Trophoblast cell (in vitro differentiated cells and primary cell): ENCODE measurements at regions not wholly inside any gene's neighbourhood (a gene's known extent, or its start where the extent isn't known, plus 50 kb on each side); places are given as distances from the start of the nearest gene placed in this dataset.

ENCODE experiments used
- DNase-seq, 2 donors: peaks; one replicate each; pipeline ENCODE4 v3.0.0-alpha.2; 2016
- H2AFZ ChIP-seq: 2 replicates; pipeline ENCODE4 v1.6.1; 2013; ENCODE audit warnings: low read length, moderate library complexity, mild to moderate bottlenecking; ENCODE audit not compliant: insufficient read depth, poor library complexity
- H2AK5ac ChIP-seq: 2 replicates; pipeline ENCODE4 v1.6.1; 2013; ENCODE audit warnings: mild to moderate bottlenecking, low read length
- H2BK120ac ChIP-seq: 2 replicates; pipeline ENCODE4 v1.6.1; 2013; ENCODE audit warnings: low read length, mild to moderate bottlenecking, moderate library complexity; ENCODE audit not compliant: insufficient read depth, poor library complexity
- H2BK12ac ChIP-seq: 2 replicates; pipeline ENCODE4 v1.6.1; 2013; ENCODE audit warnings: mild to moderate bottlenecking, low read length, moderate library complexity
- H2BK5ac ChIP-seq: 2 replicates; pipeline ENCODE4 v1.6.1; 2013; ENCODE audit warnings: low read length, low read depth, moderate library complexity, mild to moderate bottlenecking; ENCODE audit not compliant: poor library complexity
- H3K14ac ChIP-seq: 2 replicates; pipeline ENCODE4 v1.6.1; 2013; ENCODE audit warnings: mild to moderate bottlenecking, low read length
- H3K18ac ChIP-seq: 2 replicates; pipeline ENCODE4 v1.6.1; 2013; ENCODE audit warnings: mild to moderate bottlenecking, low read length
- H3K23ac ChIP-seq: 2 replicates; pipeline ENCODE4 v1.6.1; 2013; ENCODE audit warnings: low read length
- H3K27ac ChIP-seq: 2 replicates; pipeline ENCODE4 v1.5.1; 2013; ENCODE audit warnings: low read depth, mild to moderate bottlenecking, inconsistent platforms, low read length, moderate library complexity
- H3K27me3 ChIP-seq: 2 replicates; pipeline ENCODE4 v1.6.1; 2013; ENCODE audit warnings: inconsistent platforms, mild to moderate bottlenecking, low read length, moderate library complexity; ENCODE audit not compliant: insufficient read depth
- H3K36me3 ChIP-seq, 2 experiments: 1 replicate in 1 of 2; 2 replicates in 1 of 2; pipeline ENCODE4 v1.6.1; 2013; ENCODE audit warnings: low read length in 2 of 2, mild to moderate bottlenecking in 2 of 2, moderate library complexity in 1 of 2; ENCODE audit not compliant: insufficient read depth in 2 of 2, control insufficient read depth in 1 of 2
- H3K4ac ChIP-seq: 2 replicates; pipeline ENCODE4 v1.6.1; 2013; ENCODE audit warnings: low read depth, mild to moderate bottlenecking, low read length, moderate library complexity
- H3K4me1 ChIP-seq, 2 experiments: 1 replicate in 1 of 2; 2 replicates in 1 of 2; pipeline ENCODE4 v1.6.1; 2013; ENCODE audit warnings: low read length in 2 of 2, mild to moderate bottlenecking in 2 of 2, moderate library complexity in 1 of 2; ENCODE audit not compliant: insufficient read depth in 2 of 2, control insufficient read depth in 1 of 2
- H3K4me2 ChIP-seq: 2 replicates; pipeline ENCODE4 v1.6.1; 2013; ENCODE audit warnings: inconsistent platforms, mild to moderate bottlenecking, low read length, moderate library complexity
- H3K4me3 ChIP-seq: 2 replicates; pipeline ENCODE4 v1.5.1; 2013; ENCODE audit warnings: mild to moderate bottlenecking, low read depth, low read length, inconsistent platforms
- H3K79me1 ChIP-seq: one replicate; pipeline ENCODE4 v1.6.1; 2013; ENCODE audit warnings: low read length
- H3K79me2 ChIP-seq: 2 replicates; pipeline ENCODE4 v1.6.1; 2013; ENCODE audit warnings: low read length, mild to moderate bottlenecking; ENCODE audit not compliant: control insufficient read depth, insufficient read depth, poor library complexity
- H3K9ac ChIP-seq: 2 replicates; pipeline ENCODE4 v1.6.1; 2013; ENCODE audit warnings: mild to moderate bottlenecking, low read length
- H3K9me3 ChIP-seq: 2 replicates; pipeline ENCODE4 v1.6.1; 2013; ENCODE audit warnings: low read depth, mild to moderate bottlenecking, control low read depth, inconsistent platforms, low read length; ENCODE audit not compliant: insufficient read depth
- H4K12ac ChIP-seq: 2 replicates; pipeline ENCODE4 v1.6.1; 2013; ENCODE audit warnings: low read depth, mild to moderate bottlenecking, low read length, moderate library complexity
- H4K8ac ChIP-seq: 2 replicates; pipeline ENCODE4 v1.6.1; 2013; ENCODE audit warnings: low read depth, mild to moderate bottlenecking, low read length, moderate library complexity
- H4K91ac ChIP-seq: one replicate; pipeline ENCODE4 v1.6.1; 2013; ENCODE audit warnings: low read depth, mild to moderate bottlenecking, low read length, moderate library complexity
- WGBS: extraction: QIAGEN DNeasy Blood & Tissue Kit; methylation state at CpG from one replicate; pipeline ENCODE4 v1.1.7; 2013; ENCODE audit warnings: missing lambda C conversion rate; ENCODE audit not compliant: insufficient read length, insufficient coverage; ENCODE audit errors: extremely low coverage; 5-methylcytosine and 5-hydroxymethylcytosine counted together

DNA sequence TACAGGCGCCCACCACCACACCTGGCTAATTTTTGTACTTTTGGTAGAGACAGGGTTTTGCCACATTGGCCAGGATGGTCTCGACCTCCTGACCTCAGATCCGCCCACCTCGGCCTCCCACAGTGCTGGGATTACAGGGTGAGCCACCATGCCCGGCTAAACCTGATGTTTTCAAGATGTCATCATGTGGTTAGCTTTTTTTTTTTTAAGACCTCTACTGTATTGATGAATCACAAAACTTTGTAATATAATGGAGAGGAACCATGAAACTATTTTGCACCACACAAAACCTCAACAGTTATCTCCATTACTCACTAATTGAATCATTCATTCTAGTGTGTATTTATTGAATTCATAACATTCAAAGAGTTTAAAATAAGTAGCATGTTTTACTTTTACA is 94.7 kb upstream of the NEIL3 start:
- WGBS: no CpG with 5 or more reads among the region's 5 CpGs
- H3K4ac ChIP-seq: no peak overlapping the region
- H2AFZ ChIP-seq: no peak overlapping the region
- no peak overlapping the region for H4K8ac ChIP-seq
- no peak overlapping the region for H3K23ac ChIP-seq
- no peaks in the 10 kb centered on the region for H3K27me3 ChIP-seq
- DNase-seq: no peak
- no peaks in the 10 kb centered on the region for H3K4me1 ChIP-seq
- H2BK12ac ChIP-seq: no peak overlapping the region
- no peaks in the 10 kb centered on the region for H3K36me3 ChIP-seq
- no peaks in the 10 kb centered on the region for H3K79me2 ChIP-seq
- no peak overlapping the region for H3K4me2 ChIP-seq
- no peak overlapping the region for H2BK5ac ChIP-seq
- H2BK120ac ChIP-seq: no peak overlapping the region
- H4K91ac ChIP-seq: no peak overlapping the region
- H3K18ac ChIP-seq: no peak overlapping the region
- H3K79me1 ChIP-seq: no peaks in the 10 kb centered on the region
- no peak overlapping the region for H3K14ac ChIP-seq
- no peaks in the 10 kb centered on the region for H3K9me3 ChIP-seq
- H2AK5ac ChIP-seq: no peak overlapping the region
- no peak overlapping the region for H3K27ac ChIP-seq
- H3K4me3 ChIP-seq: no peak overlapping the region
- no peak overlapping the region for H4K12ac ChIP-seq
- no peak overlapping the region for H3K9ac ChIP-seq

DNA sequence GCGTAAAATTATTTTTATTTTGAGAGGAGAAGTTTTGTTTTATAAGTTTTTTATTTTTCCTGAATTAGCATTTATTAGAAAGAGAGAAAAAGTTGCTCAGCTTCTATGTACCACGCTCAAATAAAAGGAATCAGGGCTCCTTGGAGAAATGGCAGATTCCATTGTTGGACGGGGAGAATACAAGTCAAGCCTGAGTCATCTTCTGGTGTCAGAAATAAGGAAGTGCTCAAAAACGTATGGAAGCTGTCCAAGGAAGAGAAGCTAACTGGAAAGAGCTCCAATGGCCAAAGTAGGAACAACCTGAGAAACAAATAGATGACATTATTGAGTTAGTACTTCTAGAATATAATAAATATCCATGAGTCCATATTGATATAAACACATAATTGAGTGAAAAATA is 89.3 kb upstream of the NEIL3 start:
- Histone ChIP-seq H4K8ac (no peak overlapping the region), H3K23ac (no peak overlapping the region), H2AK5ac (no peak overlapping the region), H3K36me3 (no peaks in the 10 kb centered on the region), H4K91ac (no peak overlapping the region), H2BK5ac (no peak overlapping the region), H2BK120ac (no peak overlapping the region), H3K79me1 (no peaks in the 10 kb centered on the region), H3K27me3 (no peaks in the 10 kb centered on the region), H3K4me1 (no peaks in the 10 kb centered on the region), H2AFZ (no peak overlapping the region), H3K9ac (no peak overlapping the region), H3K79me2 (no peaks in the 10 kb centered on the region), H3K4me2 (no peak overlapping the region), H3K9me3 (no peaks in the 10 kb centered on the region), H3K14ac (no peak overlapping the region), H3K4me3 (no peak overlapping the region), H3K27ac (no peak overlapping the region), H2BK12ac (no peak overlapping the region), H3K18ac (no peak overlapping the region), H3K4ac (no peak overlapping the region), H4K12ac (no peak overlapping the region)
- 100% methylated on average over 1 of the region's 4 CpGs for WGBS
- DNase-seq: no peak

DNA sequence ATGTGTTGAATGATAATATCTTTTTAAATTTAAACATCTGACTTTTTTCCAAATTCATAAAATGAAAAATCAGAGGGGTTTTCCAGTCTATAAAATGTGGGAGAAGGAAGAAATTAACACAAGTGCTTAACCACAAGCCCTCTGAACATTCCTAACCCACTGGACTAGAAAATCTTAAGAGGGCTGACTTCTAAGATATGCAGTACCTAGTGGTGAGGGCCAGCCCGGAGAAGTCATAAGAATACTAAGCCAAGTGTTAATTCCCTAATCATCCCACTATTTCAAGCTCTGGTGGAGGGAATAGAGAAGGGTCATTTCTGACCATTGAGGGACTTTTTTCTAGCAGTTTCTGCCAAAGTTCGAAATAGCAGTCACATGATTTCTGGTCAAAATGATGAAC is 86.9 kb upstream of the NEIL3 start:
- WGBS: no CpG with 5 or more reads among the region's 2 CpGs
- H3K4me1 ChIP-seq: no peaks in the 10 kb centered on the region
- no peak overlapping the region for H4K8ac ChIP-seq
- no peak overlapping the region for H3K14ac ChIP-seq
- no peak overlapping the region for H4K12ac ChIP-seq
- no peak overlapping the region for H3K4me3 ChIP-seq
- DNase-seq: no peak
- no peaks in the 10 kb centered on the region for H3K36me3 ChIP-seq
- H2AK5ac ChIP-seq: no peak overlapping the region
- no peak overlapping the region for H2BK5ac ChIP-seq
- no peak overlapping the region for H3K18ac ChIP-seq
- H3K23ac ChIP-seq: no peak overlapping the region
- H4K91ac ChIP-seq: no peak overlapping the region
- no peaks in the 10 kb centered on the region for H3K27me3 ChIP-seq
- no peaks in the 10 kb centered on the region for H3K79me2 ChIP-seq
- no peak overlapping the region for H2AFZ ChIP-seq
- H2BK12ac ChIP-seq: no peak overlapping the region
- H3K4ac ChIP-seq: no peak overlapping the region
- H3K79me1 ChIP-seq: no peaks in the 10 kb centered on the region
- H3K9ac ChIP-seq: no peak overlapping the region
- no peak overlapping the region for H2BK120ac ChIP-seq
- peaks cover 2% of the 10 kb centered on the region for H3K9me3 ChIP-seq
- H3K4me2 ChIP-seq: no peak overlapping the region
- H3K27ac ChIP-seq: no peak overlapping the region

DNA sequence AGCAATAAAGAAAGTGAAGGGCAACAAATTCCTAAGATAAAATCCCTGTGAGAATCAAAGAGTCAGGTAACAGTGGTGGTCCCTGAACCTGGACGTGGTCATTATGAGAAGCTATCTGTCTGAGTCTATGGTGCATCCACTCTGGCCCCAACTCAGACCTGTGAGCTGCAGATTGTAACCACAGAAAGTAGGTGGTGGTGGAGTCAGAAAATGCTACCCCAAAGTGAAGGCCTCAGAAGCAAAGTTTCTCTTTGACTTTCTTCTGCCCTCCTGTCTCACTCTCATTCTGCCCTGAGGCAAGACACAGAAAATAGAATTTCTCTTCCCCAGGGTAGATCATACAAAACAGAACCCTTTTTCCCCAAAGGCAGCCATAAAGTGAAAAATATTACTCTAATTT is 84.1 kb upstream of the NEIL3 start:
- WGBS: no CpG with 5 or more reads among the region's 1 CpG
- Histone ChIP-seq H4K8ac (no peak overlapping the region), H3K9ac (no peak overlapping the region), H3K4me1 (no peaks in the 10 kb centered on the region), H2BK120ac (no peak overlapping the region), H3K4me2 (no peak overlapping the region), H3K4me3 (no peak overlapping the region), H2BK5ac (no peak overlapping the region), H3K23ac (no peak overlapping the region), H2BK12ac (no peak overlapping the region), H3K9me3 (peaks cover 2% of the 10 kb centered on the region), H4K12ac (no peak overlapping the region), H2AK5ac (no peak overlapping the region), H3K79me2 (no peaks in the 10 kb centered on the region), H3K18ac (no peak overlapping the region), H3K36me3 (no peaks in the 10 kb centered on the region), H3K4ac (no peak overlapping the region), H4K91ac (no peak overlapping the region), H3K14ac (no peak overlapping the region), H2AFZ (no peak overlapping the region), H3K27me3 (no peaks in the 10 kb centered on the region), H3K27ac (no peak overlapping the region), H3K79me1 (no peaks in the 10 kb centered on the region)
- DNase-seq: no peak
